Common myeloid progenitor, CD34-positive (primary cell): ENCODE measurements at regions not wholly inside any gene's neighbourhood (a gene's known extent, or its start where the extent isn't known, plus 50 kb on each side); places are given as distances from the start of the nearest gene placed in this dataset.

ENCODE experiments used
- CTCF ChIA-PET: fragments of 350-600 bp; sonication (Branson Sonifier 250); formaldehyde crosslinking; loops from one replicate; lab custom pipeline; 2021; ENCODE audit warnings: antibody characterized with exemption; lab: Charles Lee
- POLR2A ChIA-PET: fragments of 350-600 bp; sonication (Branson Sonifier 250); formaldehyde crosslinking; loops from one replicate; lab custom pipeline; 2021; ENCODE audit warnings: antibody characterized with exemption; lab: Charles Lee
- DNase-seq, 3 donors: peaks; one replicate each; pipeline versions ENCODE4 v3.0.0 to v3.0.0-alpha.2; 2013
- H3K27ac ChIP-seq, 2 experiments: 1 replicate in 1 of 2; 2 replicates in 1 of 2; pipeline ENCODE4 v1.7.0; 2013; ENCODE audit warnings: inconsistent platforms in 2 of 2, low read length in 2 of 2, mild to moderate bottlenecking in 2 of 2, low read depth in 1 of 2, moderate library complexity in 1 of 2; ENCODE audit not compliant: severe bottlenecking in 2 of 2, insufficient read depth in 1 of 2, poor library complexity in 1 of 2
- H3K27me3 ChIP-seq, 5 experiments: replicated peaks in 2 of 5; 1 replicate in 3 of 5; 2 replicates in 2 of 5; pipeline versions ENCODE4 v1.6.1 to v1.7.0; 2013; ENCODE audit warnings: low read length in 4 of 5, mild to moderate bottlenecking in 2 of 5, moderate library complexity in 2 of 5, inconsistent platforms in 1 of 5; ENCODE audit not compliant: insufficient read depth in 5 of 5, control insufficient read depth in 4 of 5
- H3K36me3 ChIP-seq, 4 experiments: 1 replicate in 2 of 4; 2 replicates in 2 of 4; pipeline versions ENCODE4 v1.6.1 to v1.7.0; 2013; ENCODE audit warnings: low read length in 3 of 4, control low read depth in 1 of 4, mild to moderate bottlenecking in 1 of 4; ENCODE audit not compliant: control insufficient read depth in 4 of 4, insufficient read depth in 4 of 4
- H3K4me1 ChIP-seq, 4 experiments: 1 replicate in 3 of 4; 2 replicates in 1 of 4; pipeline versions ENCODE4 v1.6.1 to v1.7.1; 2013; ENCODE audit warnings: low read length in 3 of 4, mild to moderate bottlenecking in 3 of 4, control low read depth in 1 of 4, inconsistent platforms in 1 of 4, moderate library complexity in 1 of 4; ENCODE audit not compliant: control insufficient read depth in 4 of 4, insufficient read depth in 4 of 4; ENCODE audit errors: control extremely low read depth in 1 of 4
- H3K4me3 ChIP-seq, 7 experiments: 1 replicate in 4 of 7; 2 replicates in 3 of 7; pipeline versions ENCODE4 v1.5.1 to v1.7.0; 2013; ENCODE audit warnings: mild to moderate bottlenecking in 7 of 7, low read length in 6 of 7, moderate library complexity in 6 of 7, inconsistent platforms in 2 of 7, low read depth in 2 of 7, control low read depth in 1 of 7; ENCODE audit not compliant: insufficient read depth in 4 of 7, control insufficient read depth in 1 of 7; ENCODE audit errors: extremely low read depth in 1 of 7
- H3K9me3 ChIP-seq, 5 experiments: 1 replicate in 4 of 5; 2 replicates in 1 of 5; pipeline versions ENCODE4 v1.6.1 to v1.7.1; 2013; ENCODE audit warnings: low read length in 4 of 5, mild to moderate bottlenecking in 2 of 5, inconsistent platforms in 1 of 5, low read depth in 1 of 5, moderate library complexity in 1 of 5; ENCODE audit not compliant: control insufficient read depth in 4 of 5, insufficient read depth in 2 of 5; ENCODE audit errors: control extremely low read depth in 1 of 5
- WGBS: methylation state at CpG from one replicate; pipeline ENCODE4 v1.1.5; 2013; ENCODE audit not compliant: insufficient coverage; 5-methylcytosine and 5-hydroxymethylcytosine counted together

- no peaks in the 10 kb centered on the region for H3K27me3 ChIP-seq
- POLR2A ChIA-PET: no interaction called here
- CTCF ChIA-PET: no interaction called here
- H3K4me1 ChIP-seq: no peaks in the 10 kb centered on the region
- WGBS: no CpG with 5 or more reads among the region's 3 CpGs
- H3K36me3 ChIP-seq: no peaks in the 10 kb centered on the region
- H3K4me3 ChIP-seq: no peak overlapping the region
- no peaks in the 10 kb centered on the region for H3K9me3 ChIP-seq
- DNase-seq: no peak
- no peak overlapping the region for H3K27ac ChIP-seq
Observed at GRCh38 chr1:81326212-81326611, 474.5 kb upstream of the ADGRL2 start.

- Histone ChIP-seq H3K27ac (no peak overlapping the region), H3K9me3 (no peaks in the 10 kb centered on the region), H3K36me3 (no peaks in the 10 kb centered on the region), H3K27me3 (no peaks in the 10 kb centered on the region), H3K4me3 (no peak overlapping the region), H3K4me1 (no peaks in the 10 kb centered on the region)
- no peak for DNase-seq
- CTCF ChIA-PET: no interaction called here
- WGBS: 100% methylated on average over 1 of the region's 3 CpGs
- POLR2A ChIA-PET: no interaction called here
Observed at GRCh38 chr1:81325397-81325796, 475.3 kb upstream of the ADGRL2 start.

GRCh38 chr1:81323862-81324261 is 476.9 kb upstream of the ADGRL2 start:
- POLR2A ChIA-PET: no interaction called here
- 100% methylated on average over 5 of the region's 5 CpGs for WGBS
- no peak overlapping the region for H3K4me3 ChIP-seq
- no peaks in the 10 kb centered on the region for H3K36me3 ChIP-seq
- CTCF ChIA-PET: no interaction called here
- no peaks in the 10 kb centered on the region for H3K27me3 ChIP-seq
- no peak overlapping the region for H3K27ac ChIP-seq
- H3K9me3 ChIP-seq: no peaks in the 10 kb centered on the region
- no peaks in the 10 kb centered on the region for H3K4me1 ChIP-seq
- DNase-seq: no peak

- DNase-seq: no peak
- CTCF ChIA-PET: no interaction called here
Observed at GRCh38 chr1:81317191-81317590, 483.5 kb upstream of the ADGRL2 start.

GRCh38 chr1:81314513-81315233 is 486.1 kb upstream of the ADGRL2 start:
- ChIA-PET CTCF (no interaction called here), POLR2A (no interaction called here)
- Histone ChIP-seq H3K27ac (no peak overlapping the region), H3K4me3 (peak overlapping the region in 1 of 7 experiments; percentile 9), H3K9me3 (no peaks in the 10 kb centered on the region), H3K27me3 (no peaks in the 10 kb centered on the region), H3K36me3 (no peaks in the 10 kb centered on the region), H3K4me1 (peaks cover 8 to 13% (median 10%) of the 10 kb centered on the region in 4 experiments)
- no CpG with 5 or more reads among the region's 2 CpGs for WGBS
- DNase-seq: peak in 2 of 3 donors; percentile 28 to 41

More at GRCh38 chr1:81317191-81317590, 483.5 kb upstream of the ADGRL2 start:
- POLR2A ChIA-PET: no interaction called here
- Histone ChIP-seq H3K27me3 (no peaks in the 10 kb centered on the region), H3K4me1 (peaks cover 8 to 13% (median 10%) of the 10 kb centered on the region in 4 experiments), H3K36me3 (no peaks in the 10 kb centered on the region), H3K27ac (no peak overlapping the region), H3K4me3 (no peak overlapping the region), H3K9me3 (no peaks in the 10 kb centered on the region)
- WGBS: no CpG with 5 or more reads among the region's 1 CpG

GRCh38 chr1:81313289-81313688 is 487.4 kb upstream of the ADGRL2 start:
- Histone ChIP-seq H3K27me3 (no peaks in the 10 kb centered on the region), H3K4me1 (peaks cover 8 to 13% (median 10%) of the 10 kb centered on the region in 4 experiments), H3K27ac (no peak overlapping the region), H3K4me3 (no peak overlapping the region), H3K9me3 (no peaks in the 10 kb centered on the region), H3K36me3 (no peaks in the 10 kb centered on the region)
- ChIA-PET CTCF (no interaction called here), POLR2A (no interaction called here)
- 86% methylated on average over 2 of the region's 4 CpGs for WGBS
- DNase-seq: no peak

- Histone ChIP-seq H3K27me3 (no peaks in the 10 kb centered on the region), H3K4me1 (peaks cover 8 to 13% (median 10%) of the 10 kb centered on the region in 4 experiments), H3K27ac (no peak overlapping the region), H3K36me3 (no peaks in the 10 kb centered on the region), H3K4me3 (no peak overlapping the region), H3K9me3 (no peaks in the 10 kb centered on the region)
- ChIA-PET POLR2A (interaction anchor here (0.6 kb wide), 1 partner anchor 10 kb away, joined by 4 read pairs; no protein-coding TSS in a partner anchor), CTCF (no interaction called here)
- DNase-seq: no peak
- WGBS: 95% methylated on average over 8 of the region's 8 CpGs
Observed at GRCh38 chr1:81312272-81312754, 488.4 kb upstream of the ADGRL2 start.
